Activated CD4-positive, alpha-beta T cell treated with anti-CD3 and anti-CD28 coated beads for 4 hours (primary cell): ENCODE measurements at regions not wholly inside any gene's neighbourhood (a gene's known extent, or its start where the extent isn't known, plus 50 kb on each side); places are given as distances from the start of the nearest gene placed in this dataset.
"Not testable (repeated sequence)": the region's sequence is repeated elsewhere in the genome, so short reads cannot be mapped to it uniquely, and the experiment has no call there.

Source experiments
- DNase-seq, 2 donors: peaks; one replicate each; pipeline ENCODE4 v3.0.0-alpha.2; 2020

DNA sequence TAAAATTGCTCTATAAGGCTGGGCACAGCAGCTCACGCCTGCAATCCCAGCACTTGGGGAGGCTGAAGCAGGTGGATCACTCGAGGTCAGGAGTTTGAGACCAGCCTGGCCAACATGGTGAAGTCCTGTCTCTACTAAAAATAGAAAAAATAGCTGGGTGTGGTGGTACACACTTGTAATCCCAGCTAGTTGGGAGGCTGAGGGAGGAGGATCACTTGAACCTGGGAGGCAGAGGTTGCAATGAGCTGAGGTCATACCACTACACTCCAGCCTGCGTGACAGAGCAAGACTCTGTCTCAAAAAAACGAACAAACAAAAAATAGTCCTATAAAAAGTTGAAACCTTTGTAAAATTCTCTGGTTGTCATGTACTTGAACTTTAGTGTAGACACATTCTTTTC, 93.0 kb upstream of the KIF26B start:
- DNase-seq: not testable (repeated sequence)

DNA sequence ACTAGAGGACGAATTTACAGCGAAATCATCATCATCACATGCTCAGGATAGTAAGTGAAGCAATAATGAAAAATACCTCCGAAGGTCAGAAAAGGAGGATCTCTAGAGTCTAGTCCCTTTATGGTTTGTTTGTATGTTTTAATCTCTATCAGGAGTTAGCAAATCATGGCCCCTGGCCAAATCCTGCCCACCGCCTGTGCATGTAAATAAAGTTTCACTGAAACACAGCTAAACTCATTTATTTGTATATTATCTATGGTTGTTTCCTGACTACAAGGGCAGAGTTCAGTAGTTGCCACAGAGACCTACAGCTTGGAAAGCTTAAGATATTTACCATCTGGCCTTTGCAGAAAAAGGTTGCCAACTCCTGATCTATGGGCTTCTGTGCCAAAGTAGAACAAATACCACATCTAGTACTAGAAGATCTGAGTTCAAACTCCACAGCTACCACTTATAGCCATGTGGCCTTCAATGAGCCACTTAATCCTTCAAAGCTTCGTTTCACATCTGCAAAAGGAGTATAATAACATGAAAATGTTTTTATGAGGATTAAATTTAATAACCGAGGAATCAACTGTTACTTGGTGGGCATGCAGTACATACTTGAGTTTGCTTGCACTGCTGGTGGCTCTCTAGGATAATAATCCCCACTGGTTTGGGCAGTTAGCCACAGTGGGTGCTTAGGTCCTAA, 94.0 kb upstream of the KIF26B start:
- no peak for DNase-seq

DNA sequence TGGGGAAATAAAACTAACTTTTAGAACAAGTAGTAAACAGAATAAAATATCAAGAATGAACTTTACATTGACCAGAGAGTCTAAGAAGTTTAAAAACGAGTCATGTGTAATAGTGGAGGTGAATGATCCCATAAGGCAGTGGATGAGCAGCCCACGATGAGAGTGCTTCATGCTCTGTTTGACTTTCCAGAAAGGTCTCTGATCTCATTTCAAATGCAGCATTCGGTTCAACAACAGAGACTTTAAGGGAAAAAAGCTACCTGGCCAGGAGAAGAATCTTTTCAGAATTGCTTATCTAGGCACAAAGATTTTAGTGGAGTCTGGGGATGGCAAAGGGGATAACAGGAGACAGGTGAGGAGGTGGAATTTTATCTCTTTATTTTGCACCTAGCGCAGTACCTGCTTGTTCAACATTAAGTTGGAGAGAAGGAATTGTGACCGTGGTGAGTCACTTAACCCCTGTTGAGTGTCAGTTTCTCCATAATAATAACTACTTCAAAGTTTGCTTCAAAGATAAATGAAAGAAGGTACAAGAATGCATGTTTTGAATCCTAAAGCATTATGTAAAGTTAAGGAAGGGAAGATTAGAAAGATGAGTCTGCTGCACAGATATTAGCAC, 94.9 kb upstream of the KIF26B start:
- DNase-seq: no peak

DNA sequence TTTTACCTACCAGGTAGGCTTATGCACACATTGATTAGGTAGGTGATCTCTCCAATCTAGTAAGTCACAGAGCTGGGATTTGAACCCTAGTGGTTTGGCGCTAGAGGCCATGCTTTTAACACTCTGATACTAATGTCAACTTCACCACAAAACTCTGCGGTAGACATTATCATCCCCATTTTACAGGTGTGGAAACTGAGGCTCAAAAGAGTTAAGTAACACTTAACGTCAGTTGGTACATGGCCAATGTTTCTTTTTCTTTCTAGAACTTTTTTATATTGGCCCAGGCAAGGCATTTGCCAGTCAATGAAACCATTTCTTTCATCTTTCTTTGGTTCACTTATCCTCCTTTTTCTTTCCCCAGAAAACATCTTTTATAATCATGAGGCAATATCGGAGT, 95.9 kb upstream of the KIF26B start:
- DNase-seq: no peak

DNA sequence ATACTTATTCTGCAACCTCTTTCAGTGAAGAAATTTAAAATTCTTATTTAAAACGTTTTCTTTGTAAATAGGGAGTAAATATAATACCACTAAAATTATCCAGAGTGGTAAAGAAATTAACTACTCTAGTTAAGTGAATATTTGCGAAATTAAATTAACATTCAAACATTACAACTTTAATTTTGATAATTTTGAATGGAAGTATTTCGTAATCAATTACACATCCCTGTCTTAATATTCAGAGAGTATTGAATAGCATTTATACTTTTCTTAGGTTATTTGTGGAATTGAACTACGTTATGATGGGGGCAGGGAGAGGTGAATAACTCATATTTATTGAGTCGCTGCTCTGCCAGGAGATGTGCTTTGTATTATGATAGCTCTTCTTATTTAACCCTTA, 96.3 kb upstream of the KIF26B start:
- DNase-seq: no peak

DNA sequence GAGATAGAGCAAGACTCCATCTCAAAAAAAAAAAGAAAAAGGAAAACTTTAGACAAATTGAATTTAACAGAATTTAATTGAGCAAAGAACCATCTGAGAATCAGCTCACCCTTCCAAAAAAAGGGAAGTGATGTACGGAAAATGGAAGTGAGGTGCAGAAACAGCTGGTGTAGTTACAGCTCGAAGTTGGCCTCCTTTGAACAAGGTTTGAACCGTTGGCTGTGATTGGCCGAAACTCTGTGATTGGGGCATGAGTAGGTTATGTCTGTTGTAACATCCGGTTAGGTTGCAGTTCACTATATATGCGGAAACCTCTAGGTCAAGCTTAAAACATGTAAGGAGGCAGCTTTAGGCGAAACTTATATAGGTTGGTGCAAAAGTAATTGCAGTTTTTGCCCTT, 97.9 kb upstream of the KIF26B start:
- DNase-seq: no peak

DNA sequence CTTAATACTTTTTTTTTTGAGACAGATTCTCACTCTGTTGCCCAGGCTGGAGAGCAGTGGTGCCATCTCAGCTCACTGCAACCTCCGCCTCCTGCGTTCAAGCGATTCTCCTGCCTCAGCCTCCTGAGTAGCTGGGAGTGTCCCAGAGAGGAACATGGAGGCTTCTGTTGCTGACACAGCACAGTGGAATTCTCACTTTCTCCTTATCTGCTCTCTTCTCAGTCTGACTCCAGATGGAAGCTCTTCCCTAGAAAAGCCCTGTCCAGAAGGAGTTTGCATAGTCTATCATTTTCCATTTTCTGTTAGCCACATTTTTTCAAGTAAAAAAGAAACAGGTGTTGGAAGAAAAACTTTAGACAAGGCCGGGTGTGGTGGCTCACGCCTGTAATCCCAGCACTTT, 98.5 kb upstream of the KIF26B start:
- not testable (repeated sequence) for DNase-seq

DNA sequence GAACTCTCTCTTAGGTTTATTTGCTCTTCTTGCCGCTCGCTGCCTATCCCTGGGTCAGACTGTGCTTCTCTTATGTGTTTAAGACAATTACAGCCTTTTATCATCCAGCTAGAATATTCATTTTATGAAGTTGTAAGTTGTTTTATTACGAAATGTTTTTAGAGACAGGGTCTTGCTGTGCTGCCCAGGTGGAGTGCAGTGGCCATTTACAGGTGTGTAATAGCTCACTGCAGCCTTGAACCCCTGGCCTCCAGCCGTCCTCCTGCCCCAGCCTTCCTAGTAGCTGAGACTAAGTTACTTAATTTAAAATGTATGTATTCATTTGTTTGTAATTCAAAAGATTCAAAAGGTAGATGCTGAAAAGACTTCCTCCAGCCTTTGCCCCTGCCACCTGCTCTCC, 99.0 kb upstream of the KIF26B start:
- DNase-seq: no peak

DNA sequence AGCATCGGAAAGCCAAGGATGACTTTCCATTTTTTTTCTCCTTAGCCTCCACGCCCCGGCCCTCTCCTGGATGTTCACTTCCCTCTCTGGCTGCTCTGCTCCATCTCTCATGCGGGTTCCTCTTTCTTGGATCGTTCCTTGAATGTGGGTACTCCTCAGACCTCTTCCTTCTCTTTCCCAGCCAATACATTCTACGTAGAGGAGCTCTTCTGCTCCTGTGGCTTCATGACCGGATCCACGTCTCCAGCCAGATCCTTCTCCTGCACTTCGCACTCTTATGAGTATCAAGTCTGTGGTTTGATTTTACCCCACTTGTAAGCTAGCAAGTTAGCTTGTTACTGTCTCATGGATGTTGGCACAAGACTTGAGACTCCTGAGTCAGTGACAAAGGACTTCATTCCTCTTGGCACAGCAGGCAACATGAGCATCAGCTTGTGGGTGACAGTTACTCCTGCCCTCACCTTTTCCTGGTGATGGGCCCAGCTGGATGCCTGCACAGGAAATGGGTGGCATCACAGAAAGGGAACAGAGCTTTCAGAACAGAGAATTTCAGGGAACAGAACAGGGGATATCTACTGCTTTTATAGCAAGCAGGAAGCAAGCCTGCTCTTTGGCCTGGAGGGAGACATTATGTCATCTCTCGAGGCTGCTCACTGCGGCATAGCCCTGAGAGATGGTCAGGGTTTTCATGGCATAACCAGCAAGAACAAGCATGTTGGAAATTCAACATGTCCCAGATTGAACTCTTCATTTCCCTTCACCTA, 100.1 kb upstream of the KIF26B start:
- DNase-seq: no peak

DNA sequence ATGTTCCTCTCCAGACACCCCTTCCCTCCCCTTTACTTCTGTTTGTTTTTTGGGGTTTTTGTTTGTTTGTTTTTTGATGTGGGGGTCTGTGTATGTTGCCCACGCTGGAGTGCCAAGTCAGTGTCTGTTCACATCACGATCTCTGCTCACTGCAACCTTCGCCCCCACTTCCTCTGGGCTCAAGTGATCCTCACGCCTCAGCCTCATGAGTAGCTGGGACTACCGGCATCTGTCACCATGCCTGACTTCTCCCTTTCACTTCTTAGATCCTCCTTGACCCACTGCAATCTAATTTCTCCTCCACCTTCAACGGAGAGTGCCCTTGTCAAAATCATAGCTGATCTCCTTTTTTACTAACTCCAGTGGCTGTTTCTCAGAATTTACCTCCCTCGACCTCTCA, 100.7 kb upstream of the KIF26B start:
- DNase-seq: no peak

DNA sequence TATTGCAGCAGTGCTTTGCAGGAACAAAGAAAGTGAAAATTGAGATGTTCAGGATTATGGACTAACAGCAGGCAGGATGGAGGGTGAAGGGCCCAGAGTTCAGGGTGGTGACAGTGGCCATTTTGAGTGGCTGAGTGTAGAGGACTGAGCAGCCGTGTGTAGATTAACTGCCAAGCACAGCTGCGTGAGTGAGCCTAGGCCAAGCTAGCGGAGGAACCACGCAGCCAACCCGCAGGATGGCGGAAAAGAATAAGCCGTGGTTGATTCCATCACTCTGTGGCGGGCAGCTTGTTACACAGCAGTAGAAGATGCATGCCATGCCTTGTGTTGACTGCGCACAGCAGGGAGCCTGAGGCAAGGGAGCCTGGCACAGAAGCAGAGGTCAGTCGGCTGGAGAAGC, 102.5 kb upstream of the KIF26B start:
- DNase-seq: no peak

DNA sequence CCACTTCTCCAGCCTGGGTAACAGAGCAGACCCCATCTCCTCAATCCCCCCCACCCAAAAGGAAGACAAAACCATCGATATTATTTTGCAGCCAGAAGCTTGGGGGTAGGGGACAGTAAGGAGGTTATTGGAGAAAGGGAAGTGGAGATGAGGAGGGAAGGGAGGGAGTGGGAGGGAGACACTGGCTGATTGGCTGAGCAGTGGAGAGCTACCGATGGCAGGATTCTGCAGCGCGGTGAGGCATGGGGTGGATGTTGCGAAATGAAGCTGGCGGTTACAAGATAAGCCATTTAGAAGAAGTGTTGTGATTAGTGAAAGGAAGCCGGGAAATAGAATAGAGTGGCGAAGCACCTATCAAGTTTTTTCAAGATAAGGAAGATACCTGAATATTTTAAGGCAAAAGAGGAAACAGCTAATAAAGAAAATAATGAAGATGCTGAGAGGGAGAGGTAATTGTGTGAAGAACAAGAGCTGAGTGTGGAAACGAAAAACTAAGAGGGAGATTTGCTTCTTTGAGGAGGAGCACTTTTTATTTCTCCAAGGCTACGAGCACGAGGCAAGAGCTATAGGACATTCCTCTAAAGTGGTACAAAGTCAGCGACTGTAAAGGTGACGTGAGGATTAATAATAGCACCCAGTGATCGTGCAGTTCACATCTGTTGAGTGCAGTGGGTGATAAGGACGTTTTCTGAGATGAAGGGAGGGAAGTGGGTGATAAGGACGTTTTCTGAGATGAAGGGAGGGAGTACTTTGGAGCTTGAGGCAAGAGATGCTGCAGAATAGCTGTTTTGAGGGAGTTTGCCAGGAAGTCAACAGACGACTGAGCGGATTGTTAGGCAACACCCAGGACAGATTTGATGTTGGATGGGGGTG, 103.2 kb upstream of the KIF26B start:
- DNase-seq: no peak

DNA sequence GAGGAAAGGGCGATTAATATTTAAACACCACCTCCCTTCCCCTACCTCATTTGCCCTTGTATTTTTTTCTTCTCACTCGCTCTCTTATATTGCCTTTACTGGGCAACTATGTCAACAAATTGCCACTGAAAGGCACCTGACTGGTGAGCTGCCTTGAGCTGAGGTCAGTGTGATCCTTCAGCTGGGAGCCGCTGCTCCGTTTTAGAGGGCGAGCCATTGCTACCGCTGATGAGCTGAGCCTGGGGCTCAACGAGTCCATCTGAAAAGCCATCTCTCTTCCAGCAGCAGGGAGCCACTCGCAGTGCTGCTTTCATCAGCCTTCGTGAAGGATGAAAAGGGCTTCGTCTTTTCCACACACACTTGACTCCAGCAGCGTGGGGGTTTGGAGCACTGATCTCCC, 108.0 kb upstream of the KIF26B start:
- DNase-seq: no peak

DNA sequence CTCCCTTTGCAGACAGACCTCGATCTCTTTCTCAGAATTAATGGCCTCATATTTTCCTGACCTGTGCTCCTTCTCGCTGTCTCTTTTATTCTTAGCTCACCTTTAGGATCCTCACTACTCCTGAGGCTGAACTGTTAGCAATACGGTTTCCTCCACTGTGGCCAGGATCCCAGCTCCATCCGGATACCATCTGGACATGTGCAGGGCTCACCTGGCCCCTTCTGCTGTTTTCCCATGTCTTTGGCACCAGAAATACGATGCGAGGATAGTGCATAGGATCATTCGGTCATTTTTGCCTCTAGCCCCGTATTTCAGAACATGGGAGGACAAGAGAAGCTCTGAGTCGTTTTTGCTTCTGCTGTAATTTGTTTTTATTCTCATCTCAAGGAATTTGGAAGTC, 108.5 kb upstream of the KIF26B start:
- DNase-seq: no peak

DNA sequence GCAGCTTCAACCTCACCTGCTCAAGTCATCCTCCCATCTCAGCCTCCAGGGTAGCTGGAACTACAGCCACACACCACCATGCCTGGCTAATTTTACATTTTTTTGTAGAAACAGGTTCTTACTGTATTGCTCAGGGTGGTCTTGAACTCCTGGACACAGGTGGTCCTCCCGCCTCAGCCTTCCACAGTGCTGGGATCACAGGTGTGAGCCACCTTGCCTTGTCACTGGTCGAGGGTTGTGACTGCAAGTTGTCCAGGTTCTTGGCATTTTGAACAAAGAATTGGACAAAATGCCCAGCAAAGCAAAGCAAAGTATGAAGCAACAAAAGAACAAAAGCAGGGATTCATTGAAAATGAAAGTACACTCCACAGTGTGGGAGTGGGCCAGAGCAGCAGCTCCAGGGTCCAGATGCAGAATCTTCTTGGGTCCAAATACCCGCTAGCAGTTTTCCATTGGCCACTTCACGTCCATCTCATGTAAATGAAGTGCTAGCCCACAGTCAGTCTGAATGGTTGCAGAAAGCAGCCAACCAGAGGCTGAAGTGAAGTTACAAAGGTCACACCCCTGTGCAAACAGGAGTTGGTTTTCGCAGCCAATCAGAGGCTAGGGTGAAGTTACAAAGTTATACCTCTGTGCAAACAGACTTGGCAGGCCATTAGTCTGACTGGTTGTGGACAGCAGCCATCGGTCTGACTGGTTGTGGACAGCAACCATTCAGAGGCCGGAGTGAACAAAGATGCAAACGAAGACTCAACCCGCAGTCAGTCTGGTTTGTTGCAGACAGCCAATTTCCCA, 109.5 kb upstream of the KIF26B start:
- DNase-seq: no peak

DNA sequence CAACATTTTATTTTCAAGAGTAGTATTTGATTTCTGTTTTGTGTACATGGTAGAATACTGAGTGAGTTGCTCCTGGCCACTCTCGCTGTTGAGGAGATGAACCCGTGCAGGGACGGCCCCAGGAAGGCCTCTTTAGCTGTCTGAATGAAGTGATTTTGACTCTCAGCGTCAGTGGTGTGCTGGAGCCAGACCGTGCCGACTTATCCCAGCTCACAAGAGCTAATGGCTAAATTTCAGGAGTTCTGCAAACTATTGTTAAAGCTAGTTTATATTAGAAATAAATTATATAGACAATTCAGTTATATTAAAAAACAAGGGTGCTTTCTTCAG, 111.2 kb upstream of the KIF26B start:
- no peak for DNase-seq

DNA sequence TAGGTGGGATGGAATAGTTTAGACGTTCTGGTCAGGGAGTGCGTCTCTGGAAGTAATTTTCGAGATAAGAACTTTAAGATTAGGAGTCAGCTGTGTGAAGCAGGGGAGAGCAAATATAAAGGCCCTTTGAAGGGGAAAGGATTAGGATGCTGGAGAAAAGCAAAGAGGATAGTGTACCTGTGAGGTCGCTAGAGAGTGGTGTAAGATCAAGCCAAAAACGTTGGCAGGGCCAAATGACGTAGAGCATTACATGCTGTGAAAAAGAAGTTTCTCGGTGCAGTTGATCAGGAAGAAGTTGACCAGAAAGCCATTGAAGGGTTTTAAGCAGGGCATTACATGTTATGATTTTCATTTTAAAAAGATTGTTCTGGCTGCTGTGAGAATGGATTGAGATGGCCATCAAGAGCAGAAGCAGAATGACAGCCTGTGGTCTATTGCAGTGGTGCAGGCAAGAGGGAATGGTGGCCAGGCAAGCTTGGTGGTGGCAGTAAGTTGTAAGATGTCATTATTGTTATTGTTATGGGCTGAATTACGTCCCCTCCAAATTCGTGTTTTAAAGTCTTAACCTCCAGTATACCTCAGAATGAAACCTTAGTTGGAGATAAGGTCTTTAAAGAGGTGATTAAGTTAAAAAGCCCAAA, 113.6 kb upstream of the KIF26B start:
- DNase-seq: no peak

DNA sequence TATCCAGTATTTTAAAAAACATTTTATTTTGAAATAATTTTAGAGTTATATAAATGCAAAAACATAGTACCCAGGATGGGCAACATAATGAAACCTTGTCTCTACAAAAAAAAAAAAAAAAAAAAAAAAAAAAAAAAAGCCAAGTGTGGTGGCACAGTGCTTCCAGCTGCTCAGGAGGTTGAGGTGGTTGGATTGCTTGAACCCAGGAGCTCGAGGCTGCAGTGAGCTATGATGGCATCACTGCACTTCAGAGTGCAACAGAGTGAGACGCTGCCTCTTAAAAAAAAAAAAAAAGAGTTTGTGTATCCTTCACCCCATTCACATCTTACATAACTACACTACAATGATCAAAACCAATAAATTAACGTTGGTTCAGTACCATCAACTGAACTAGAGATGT, 115.6 kb upstream of the KIF26B start:
- no peak for DNase-seq

DNA sequence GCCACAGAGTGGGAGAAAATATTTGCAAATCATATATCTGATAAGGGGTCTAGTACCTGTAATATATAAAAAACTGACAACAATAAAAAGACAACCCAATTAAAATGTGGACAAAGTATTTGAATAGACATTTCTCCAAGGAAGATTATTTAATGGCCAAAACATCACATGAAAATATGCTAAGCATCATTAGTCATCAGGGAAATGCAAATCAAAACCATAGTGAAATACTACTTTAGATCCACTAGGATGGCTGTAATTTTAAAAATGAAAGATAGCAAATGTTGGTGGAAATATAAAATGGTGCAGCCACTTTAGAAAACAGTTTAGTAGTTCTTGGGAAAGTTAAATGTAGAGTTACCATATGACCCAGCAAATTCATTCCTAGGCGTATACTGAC, 118.7 kb upstream of the KIF26B start:
- DNase-seq: no peak

DNA sequence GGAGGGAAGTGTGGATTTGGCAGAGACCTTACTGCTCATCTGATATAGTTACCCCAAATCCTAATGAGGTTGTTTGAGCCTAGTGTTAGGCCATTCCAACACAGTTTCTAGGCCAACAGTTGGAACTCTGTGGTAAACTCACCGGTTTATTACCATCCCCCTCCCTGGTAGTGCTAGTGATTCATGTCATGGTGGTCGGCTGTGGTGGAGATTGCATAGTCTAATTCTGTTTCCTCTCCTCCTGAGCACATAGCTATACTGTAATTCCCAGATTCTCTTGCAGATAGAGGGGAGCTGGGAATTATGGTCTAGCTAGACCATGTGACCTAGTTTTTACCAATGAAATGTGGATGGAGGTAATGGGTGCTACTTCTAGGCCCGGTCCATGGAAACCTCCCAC, 123.7 kb upstream of the KIF26B start:
- no peak for DNase-seq

DNA sequence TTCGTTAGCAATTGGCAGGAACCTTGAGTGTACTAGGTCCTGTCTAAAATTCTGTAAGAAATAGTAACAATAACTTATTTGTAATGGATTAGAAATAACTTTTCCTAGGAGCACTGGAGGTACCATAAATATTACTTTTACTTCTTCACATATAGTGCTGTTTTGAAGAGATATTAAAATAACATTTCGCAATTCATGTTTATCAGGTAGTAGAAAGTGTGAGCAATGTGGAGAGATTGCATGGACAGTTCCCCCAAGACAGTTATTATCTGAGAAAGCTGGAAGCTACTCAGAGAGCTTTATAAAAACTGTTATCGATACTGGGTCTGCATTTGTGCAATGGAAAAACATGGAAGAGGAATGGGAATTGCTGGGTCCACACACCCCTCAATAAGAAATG, 128.5 kb upstream of the KIF26B start:
- no peak for DNase-seq

DNA sequence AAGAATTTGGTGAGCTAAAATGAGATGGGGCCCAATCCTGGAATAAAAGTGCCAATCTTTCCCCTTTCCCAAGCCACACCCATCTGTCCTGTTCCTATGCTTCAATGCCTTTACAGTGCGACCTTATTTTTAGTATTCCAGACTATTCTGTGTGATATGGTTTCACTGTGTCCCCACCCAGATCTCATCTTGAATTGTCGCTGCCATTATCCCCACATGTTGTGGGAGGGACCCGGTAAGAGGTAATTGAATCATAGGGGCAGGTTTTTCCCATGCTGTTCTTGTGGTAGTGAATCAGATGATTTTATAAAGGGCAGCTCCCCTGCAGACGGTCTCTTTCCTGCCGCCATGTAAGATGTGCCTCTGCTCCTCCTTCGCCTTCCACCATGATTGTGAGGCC, 129.3 kb upstream of the KIF26B start:
- no peak for DNase-seq
